ENCODE measurements at regions not wholly inside any gene's neighbourhood (a gene's known extent, or its start where the extent isn't known, plus 50 kb on each side); places are given as distances from the start of the nearest gene placed in this dataset.

DNA sequence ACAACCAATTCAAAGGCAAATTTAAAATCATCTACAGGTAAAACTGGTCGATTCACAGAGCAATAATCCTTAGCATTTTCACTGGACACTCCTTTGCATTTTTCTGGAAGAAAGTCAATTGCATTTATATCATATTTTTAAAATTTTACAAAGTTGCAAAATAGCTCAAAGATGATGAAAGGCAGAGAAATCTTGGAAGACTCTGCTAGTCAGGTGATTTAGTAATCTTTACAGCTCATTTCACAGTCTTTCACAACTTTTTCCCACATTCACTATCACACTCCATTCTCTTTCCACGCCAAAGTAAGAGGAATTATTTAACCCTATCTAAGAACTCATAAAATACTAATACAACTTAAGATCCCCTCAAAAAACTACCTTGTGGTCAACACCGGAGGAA, 1063.8 kb downstream of the EFNB2 start:
- Histone ChIP-seq H2BK20ac (ENCODE audit: low read length) (no peak overlapping the region), H4K91ac (replicated peaks; ENCODE audit: insufficient read length, low read length) (no peak overlapping the region), H3K23me2 (ENCODE audit: low read depth, low read length) (no peaks in the 10 kb centered on the region), H3K4me3 (ENCODE audit: extremely low read depth in 1 of 4, insufficient read depth in 2 of 4, low read depth in 3 of 4, low read length in 4 of 4) (no peak overlapping the region), H4K8ac (ENCODE audit: extremely low read depth, insufficient read depth, low read length) (no peak overlapping the region), H3K4ac (replicated peaks; ENCODE audit: insufficient read length, low read depth, low read length) (no peak overlapping the region), H2BK12ac (ENCODE audit: low read depth, low read length) (no peak overlapping the region), H3K14ac (ENCODE audit: insufficient read length) (no peak overlapping the region), H3K9ac (replicated peaks in 1 of 4; ENCODE audit: extremely low read depth in 1 of 4, low read depth in 3 of 4, low read length in 3 of 4) (no peak overlapping the region), H4K20me1 (replicated peaks in 1 of 2; ENCODE audit: control insufficient read depth in 1 of 2, insufficient read depth in 2 of 2, low read length in 2 of 2) (no peaks in the 10 kb centered on the region), H2BK120ac (replicated peaks; ENCODE audit: low read depth, low read length) (no peak overlapping the region), H4K5ac (ENCODE audit: insufficient read length, low read depth, low read length) (no peak overlapping the region), H3K56ac (replicated peaks; ENCODE audit: insufficient read length, low read depth, low read length) (no peak overlapping the region), H3K18ac (ENCODE audit: extremely low read depth, low read length) (no peak overlapping the region), H3K4me2 (ENCODE audit: insufficient read depth in 1 of 2, low read depth in 2 of 2, low read length in 2 of 2) (no peak overlapping the region), H3K4me1 (replicated peaks in 1 of 4; ENCODE audit: control insufficient read depth in 3 of 4, insufficient read depth in 4 of 4, low read length in 3 of 4) (no peaks in the 10 kb centered on the region; a peak in 1 of 7 replicates), H3K27me3 (replicated peaks in 1 of 4; ENCODE audit: control insufficient read depth in 3 of 4, extremely low read depth in 1 of 4, insufficient read depth in 3 of 4, low read length in 3 of 4) (no peaks in the 10 kb centered on the region), H3K79me2 (ENCODE audit: control insufficient read depth in 1 of 2, insufficient read depth in 2 of 2, low read length in 2 of 2) (no peaks in the 10 kb centered on the region), H2BK5ac (ENCODE audit: low read depth, low read length) (no peak overlapping the region), H3K36me3 (ENCODE audit: control insufficient read depth in 2 of 4, insufficient read depth in 4 of 4, low read length in 3 of 4) (no peaks in the 10 kb centered on the region), H2AFZ (ENCODE audit: low read length) (no peak overlapping the region), H3K9me3 (ENCODE audit: insufficient read depth in 2 of 2, low read depth in 1 of 2, low read length in 1 of 2) (peaks cover 2 to 3% of the 10 kb centered on the region in 2 experiments; a peak in 1 of 4 replicates), H2BK15ac (ENCODE audit: low read length) (no peak overlapping the region), H2AK5ac (ENCODE audit: low read depth, low read length) (no peak overlapping the region), H3K27ac (ENCODE audit: low read depth, low read length) (no peak overlapping the region), H3K23ac (ENCODE audit: insufficient read length) (no peak overlapping the region), H3K79me1 (ENCODE audit: low read depth, low read length) (no peaks in the 10 kb centered on the region)
- FAIRE-seq: no peak
- 90 to 100% methylated on average over 1 to 3 of the region's 3 CpGs for WGBS, 2 experiments (ENCODE audit: extremely low coverage in 1 of 2, insufficient coverage in 1 of 2, insufficient read length in 1 of 2, insufficient replicate concordance in 2 of 2, low coverage in 1 of 2, low lambda C conversion rate in 2 of 2, missing lambda C conversion rate in 1 of 2)
- ChIA-PET CTCF (ENCODE audit: partially characterized antibody) (no interaction called here), POLR2A (ENCODE audit: partially characterized antibody) (no interaction called here)
- DNase-seq (ENCODE audit: low read depth in 1 of 2, low spot score in 2 of 2): no peak
- no peak for TF ChIP-seq CTBP2 (IDR thresholded peaks at IDR 0.05; ENCODE audit: borderline replicate concordance, insufficient read depth, insufficient read length, low read length)
- TF ChIP-seq RBBP5 (IDR thresholded peaks at IDR 0.05; ENCODE audit: borderline replicate concordance, low read depth, low read length): no peak
- no peak for TF ChIP-seq EZH2 (IDR thresholded peaks at IDR 0.05; ENCODE audit: low read depth, low read length, severe bottlenecking)
- no peak for TF ChIP-seq TCF12 (IDR thresholded peaks at IDR 0.05; ENCODE audit: low read depth, low read length)
- TF ChIP-seq SAP30 (IDR thresholded peaks at IDR 0.05; ENCODE audit: insufficient read depth, insufficient replicate concordance, low read length): no peak
- TF ChIP-seq TBP (IDR thresholded peaks at IDR 0.05; ENCODE audit: low read depth, low read length): no peak
- TF ChIP-seq ASH2L (IDR thresholded peaks at IDR 0.05; ENCODE audit: low read length): no peak
- TF ChIP-seq EP300 (IDR thresholded peaks at IDR 0.05; ENCODE audit: borderline replicate concordance in 1 of 2, low read depth in 2 of 2, low read length in 2 of 2): no peak
- TF ChIP-seq KDM5A (IDR thresholded peaks at IDR 0.05; ENCODE audit: low read length): no peak
- no peak for TF ChIP-seq SP2 (IDR thresholded peaks at IDR 0.05; ENCODE audit: low read length)
- TF ChIP-seq RAD21 (IDR thresholded peaks at IDR 0.05 in 1 of 2, conservative IDR thresholded peaks at IDR 0.05 in 1 of 2; ENCODE audit: low read depth in 2 of 2, low read length in 2 of 2): no peak
- no peak for TF ChIP-seq KDM4A (IDR thresholded peaks at IDR 0.05; ENCODE audit: low read depth, low read length, severe bottlenecking)
- TF ChIP-seq, protein P1, sequence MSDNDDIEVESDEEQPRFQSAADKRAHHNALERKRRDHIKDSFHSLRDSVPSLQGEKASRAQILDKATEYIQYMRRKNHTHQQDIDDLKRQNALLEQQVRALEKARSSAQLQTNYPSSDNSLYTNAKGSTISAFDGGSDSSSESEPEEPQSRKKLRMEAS (IDR thresholded peaks at IDR 0.05): no peak
- no peak for TF ChIP-seq CHD2 (IDR thresholded peaks at IDR 0.05; ENCODE audit: low read length)
- no peak for TF ChIP-seq NRF1 (IDR thresholded peaks at IDR 0.05; ENCODE audit: low read depth, low read length)
